Neuronal stem cell (in vitro differentiated cells): ENCODE measurements at regions not wholly inside any gene's neighbourhood (a gene's known extent, or its start where the extent isn't known, plus 50 kb on each side); places are given as distances from the start of the nearest gene placed in this dataset.

Source experiments
- DNase-seq: peaks from one replicate; pipeline ENCODE4 v3.0.0-alpha.2; 2013; ENCODE audit warnings: low spot score
- H2AFZ ChIP-seq: one replicate; pipeline ENCODE4 v1.6.1; 2013; ENCODE audit warnings: mild to moderate bottlenecking, low read length, inconsistent platforms
- H2AK5ac ChIP-seq: 2 replicates; pipeline ENCODE4 v1.6.1; 2013; ENCODE audit warnings: low read depth, mild to moderate bottlenecking, inconsistent platforms, low read length, moderate library complexity, mixed read lengths
- H2BK120ac ChIP-seq: 2 replicates; pipeline ENCODE4 v1.6.1; 2013; ENCODE audit warnings: low read depth, mild to moderate bottlenecking, inconsistent platforms, low read length, moderate library complexity, mixed read lengths
- H2BK12ac ChIP-seq: one replicate; pipeline ENCODE4 v1.6.1; 2013; ENCODE audit warnings: low read length, inconsistent platforms
- H2BK15ac ChIP-seq: 2 replicates; pipeline ENCODE4 v1.6.1; 2013; ENCODE audit warnings: mild to moderate bottlenecking, low read length, inconsistent platforms, mixed read lengths
- H2BK5ac ChIP-seq: one replicate; pipeline ENCODE4 v1.6.1; 2013; ENCODE audit warnings: inconsistent platforms, mild to moderate bottlenecking, low read length, moderate library complexity
- H3K14ac ChIP-seq: one replicate; pipeline ENCODE4 v1.6.1; 2013; ENCODE audit warnings: low read length, inconsistent platforms
- H3K18ac ChIP-seq: 2 replicates; pipeline ENCODE4 v1.6.1; 2013; ENCODE audit warnings: low read length, inconsistent platforms
- H3K23ac ChIP-seq: 2 replicates; pipeline ENCODE4 v1.6.1; 2013; ENCODE audit warnings: low read depth, mild to moderate bottlenecking, mixed read lengths, low read length, inconsistent platforms; ENCODE audit not compliant: poor library complexity
- H3K27ac ChIP-seq: replicated peaks from 3 replicates; pipeline ENCODE4 v1.5.1; 2013; ENCODE audit warnings: low read length, inconsistent platforms
- H3K27me3 ChIP-seq, 3 experiments: 2 replicates each; pipeline ENCODE4 v1.6.1; 2013; ENCODE audit warnings: low read length in 3 of 3, mild to moderate bottlenecking in 2 of 3, inconsistent platforms in 1 of 3, low read depth in 1 of 3, mixed read lengths in 1 of 3, moderate library complexity in 1 of 3; ENCODE audit not compliant: control insufficient read depth in 3 of 3, insufficient read depth in 3 of 3
- H3K36me3 ChIP-seq, 2 donors: replicated peaks in 1 of 2; 2 replicates each; pipeline ENCODE4 v1.6.1; 2013; ENCODE audit warnings: low read length in 2 of 2; ENCODE audit not compliant: control insufficient read depth in 2 of 2, insufficient read depth in 2 of 2
- H3K4ac ChIP-seq: 2 replicates; pipeline ENCODE4 v1.6.1; 2013; ENCODE audit warnings: inconsistent platforms, mild to moderate bottlenecking, low read length, moderate library complexity
- H3K4me1 ChIP-seq, 2 donors: 1 replicate in 1 of 2; 2 replicates in 1 of 2; pipeline ENCODE4 v1.6.1; 2013; ENCODE audit warnings: low read length in 2 of 2, low read depth in 1 of 2; ENCODE audit not compliant: control insufficient read depth in 2 of 2, insufficient read depth in 1 of 2
- H3K4me2 ChIP-seq: one replicate; pipeline ENCODE4 v1.6.1; 2013; ENCODE audit warnings: mild to moderate bottlenecking, low read length, inconsistent platforms; ENCODE audit not compliant: insufficient read depth, poor library complexity, severe bottlenecking
- H3K4me3 ChIP-seq, 2 donors: 2 replicates each; pipeline ENCODE4 v1.5.1; 2013; ENCODE audit warnings: low read length in 2 of 2, mild to moderate bottlenecking in 2 of 2, inconsistent platforms in 1 of 2, moderate library complexity in 1 of 2
- H3K79me1 ChIP-seq: one replicate; pipeline ENCODE4 v1.6.1; 2013; ENCODE audit warnings: low read depth, mild to moderate bottlenecking, inconsistent platforms, low read length, moderate library complexity
- H3K9ac ChIP-seq: one replicate; pipeline ENCODE4 v1.6.1; 2013; ENCODE audit warnings: mild to moderate bottlenecking, low read depth, low read length, inconsistent platforms; ENCODE audit not compliant: poor library complexity
- H3K9me3 ChIP-seq, 2 donors: replicated peaks in 1 of 2; 2 replicates each; pipeline versions ENCODE3 to v1.6.1; 2013; ENCODE audit warnings: low read length in 2 of 2, mild to moderate bottlenecking in 2 of 2, inconsistent platforms in 1 of 2, low read depth in 1 of 2, mixed read lengths in 1 of 2, moderate library complexity in 1 of 2; ENCODE audit not compliant: control insufficient read depth in 2 of 2, insufficient read depth in 1 of 2
- H4K8ac ChIP-seq: one replicate; pipeline ENCODE4 v1.6.1; 2013; ENCODE audit warnings: low read depth, mild to moderate bottlenecking, inconsistent platforms, low read length, moderate library complexity
- H4K91ac ChIP-seq: one replicate; pipeline ENCODE4 v1.6.1; 2013; ENCODE audit warnings: low read length, low read depth, mild to moderate bottlenecking, inconsistent platforms; ENCODE audit not compliant: poor library complexity
- WGBS, 2 donors: extraction: QIAGEN DNeasy Blood & Tissue Kit; methylation state at CpG; one replicate each; pipeline ENCODE4 v1.1.7; 2013; ENCODE audit warnings: missing lambda C conversion rate in 2 of 2, mixed read lengths in 1 of 2; ENCODE audit not compliant: insufficient read length in 2 of 2, insufficient replicate concordance in 1 of 2; ENCODE audit errors: extremely low coverage in 2 of 2; 5-methylcytosine and 5-hydroxymethylcytosine counted together

DNA sequence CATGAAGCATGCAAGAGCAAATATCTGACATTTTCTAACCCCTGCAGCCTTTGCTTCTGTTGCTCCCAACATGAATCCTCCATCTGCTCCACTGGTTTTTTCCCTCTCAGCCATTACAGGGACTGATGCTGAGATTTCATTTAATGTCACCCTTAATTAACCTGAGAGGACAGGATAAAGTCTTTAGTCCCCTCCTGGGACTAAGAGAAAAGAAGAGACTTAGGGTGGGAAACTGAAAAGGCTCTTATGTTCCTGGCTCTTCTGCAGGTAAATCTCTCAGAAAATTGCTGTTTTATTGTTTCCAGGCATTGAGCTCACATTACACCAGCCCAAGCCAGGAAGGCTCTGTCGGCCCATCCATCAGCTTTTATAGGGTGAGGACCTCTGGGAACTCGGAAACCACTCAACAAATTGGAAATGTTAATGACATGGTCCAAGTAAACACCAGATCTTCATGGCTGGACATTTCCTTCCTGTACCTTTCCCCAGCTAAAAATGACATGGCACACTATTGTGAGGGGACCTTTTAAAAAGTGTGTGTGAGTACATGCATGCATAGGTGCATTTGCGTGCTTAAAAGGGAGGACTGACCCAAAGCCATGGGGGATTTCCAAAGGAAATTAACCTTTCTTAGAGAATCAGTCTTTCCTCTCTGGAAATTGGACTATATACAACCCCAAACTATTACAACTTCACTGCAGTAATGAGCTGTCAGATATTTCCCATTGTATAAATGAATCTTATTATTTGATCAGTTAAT is 408.1 kb upstream of the TMTC1 start:
- H3K4me2 ChIP-seq, result no peak overlapping the region
- WGBS, 2 donors, result no CpG with 5 or more reads among the region's 3 CpGs
- H3K9ac ChIP-seq, result no peak overlapping the region
- H2AK5ac ChIP-seq, result no peak overlapping the region
- H3K4ac ChIP-seq, result no peak overlapping the region
- no peaks in the 10 kb centered on the region for H3K79me1 ChIP-seq
- H3K23ac ChIP-seq, result no peak overlapping the region
- no peak overlapping the region for H3K4me3 ChIP-seq
- H3K18ac ChIP-seq, result no peak overlapping the region
- H4K91ac ChIP-seq, result no peak overlapping the region
- no peaks in the 10 kb centered on the region for H3K9me3 ChIP-seq
- no peak overlapping the region for H3K14ac ChIP-seq
- H2BK5ac ChIP-seq, result no peak overlapping the region
- H2AFZ ChIP-seq, result no peak overlapping the region
- H2BK12ac ChIP-seq, result no peak overlapping the region
- H3K36me3 ChIP-seq, result no peaks in the 10 kb centered on the region
- no peak overlapping the region for H3K27ac ChIP-seq
- no peak for DNase-seq
- no peaks in the 10 kb centered on the region for H3K27me3 ChIP-seq
- H3K4me1 ChIP-seq, result no peaks in the 10 kb centered on the region
- no peak overlapping the region for H2BK15ac ChIP-seq
- H4K8ac ChIP-seq, result no peak overlapping the region
- no peak overlapping the region for H2BK120ac ChIP-seq

DNA sequence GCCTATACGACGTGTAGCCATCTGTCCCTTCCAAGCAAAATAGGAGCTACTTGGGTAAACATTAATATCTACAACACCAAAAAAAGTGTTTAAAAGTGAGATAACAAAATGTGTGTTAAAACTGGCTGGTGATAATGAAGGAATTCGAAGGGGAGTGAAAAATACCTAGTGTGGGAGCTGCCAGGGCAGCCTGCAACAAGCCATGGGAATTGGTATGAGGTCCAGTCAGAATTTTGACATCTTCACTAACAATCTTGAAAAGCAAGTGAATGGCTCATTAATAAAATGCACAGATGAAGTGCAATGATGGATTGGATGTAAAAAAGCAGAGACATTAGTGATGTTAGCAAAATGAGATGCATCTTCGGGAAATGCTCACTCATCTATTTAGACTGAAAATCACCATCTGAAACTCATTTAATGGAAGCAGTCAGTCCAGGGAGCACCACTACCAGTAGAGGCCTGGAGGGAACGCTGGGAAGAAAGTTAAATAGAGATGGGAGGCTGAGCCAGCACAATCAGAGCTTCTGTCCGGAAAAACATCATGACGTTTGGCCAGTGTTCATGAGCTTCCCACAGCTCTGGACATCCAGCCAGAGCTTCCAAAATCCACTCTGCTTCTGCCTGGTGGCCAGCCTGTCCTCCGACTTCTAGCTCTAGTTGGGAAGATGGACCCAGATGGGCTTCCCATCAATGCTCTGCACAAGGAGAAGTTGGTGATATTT is 405.0 kb upstream of the TMTC1 start:
- no CpG with 5 or more reads among the region's 8 CpGs for WGBS, 2 donors
- no peak overlapping the region for H3K18ac ChIP-seq
- H3K9me3 ChIP-seq, result no peaks in the 10 kb centered on the region
- no peak overlapping the region for H2AK5ac ChIP-seq
- no peak overlapping the region for H2BK5ac ChIP-seq
- no peak overlapping the region for H2BK15ac ChIP-seq
- no peak overlapping the region for H2BK120ac ChIP-seq
- H3K27me3 ChIP-seq, result no peaks in the 10 kb centered on the region
- no peak overlapping the region for H2AFZ ChIP-seq
- DNase-seq, result no peak
- no peaks in the 10 kb centered on the region for H3K79me1 ChIP-seq
- H3K4me1 ChIP-seq, result no peaks in the 10 kb centered on the region
- no peaks in the 10 kb centered on the region for H3K36me3 ChIP-seq
- H4K8ac ChIP-seq, result no peak overlapping the region
- no peak overlapping the region for H3K4ac ChIP-seq
- H3K4me3 ChIP-seq, result no peak overlapping the region
- no peak overlapping the region for H3K14ac ChIP-seq
- no peak overlapping the region for H2BK12ac ChIP-seq
- no peak overlapping the region for H3K9ac ChIP-seq
- H3K27ac ChIP-seq, result no peak overlapping the region
- H3K4me2 ChIP-seq, result no peak overlapping the region
- H3K23ac ChIP-seq, result no peak overlapping the region
- no peak overlapping the region for H4K91ac ChIP-seq

DNA sequence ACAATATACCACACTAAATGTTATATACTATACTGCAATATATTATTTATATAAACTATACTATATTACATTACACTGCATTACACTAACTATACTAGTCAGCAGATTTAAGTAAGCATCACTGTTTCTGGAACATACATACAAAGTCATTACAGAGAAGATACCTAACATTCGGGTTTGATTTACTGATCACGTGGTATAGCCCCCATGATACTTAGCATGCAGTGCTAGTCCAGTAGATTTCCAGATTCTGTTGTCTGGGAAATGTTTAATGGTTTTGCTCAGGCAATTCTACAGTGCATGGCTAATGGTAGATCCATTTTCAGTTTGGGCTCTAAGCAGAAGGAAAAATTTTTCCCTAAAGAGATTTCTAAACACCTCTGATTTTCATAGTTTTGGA is 403.7 kb upstream of the TMTC1 start:
- no peak overlapping the region for H2AFZ ChIP-seq
- no CpG with 5 or more reads among the region's 2 CpGs for WGBS, 2 donors

DNA sequence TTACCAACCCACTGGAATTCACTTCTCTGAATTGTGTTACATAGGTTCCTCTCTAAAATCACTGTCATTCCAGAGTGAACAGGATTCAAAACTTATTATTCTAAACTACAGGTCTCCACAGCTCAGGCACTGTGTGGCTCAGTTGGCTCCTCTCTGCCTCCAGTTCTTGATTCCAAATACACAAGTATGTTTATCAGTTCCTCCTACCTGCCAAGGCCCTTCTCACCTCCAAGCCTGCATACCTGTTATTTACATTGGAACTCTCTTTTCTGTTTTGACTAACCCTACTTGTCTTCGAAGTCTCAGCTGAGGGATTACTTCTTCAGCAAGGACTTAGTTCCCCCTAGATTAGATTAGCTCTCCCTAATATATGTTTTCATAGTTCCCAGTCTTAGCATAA is 397.6 kb upstream of the TMTC1 start:
- no peak overlapping the region for H2BK5ac ChIP-seq
- no peak for DNase-seq
- H2AFZ ChIP-seq, result no peak overlapping the region
- no peak overlapping the region for H3K18ac ChIP-seq
- no peak overlapping the region for H3K4me3 ChIP-seq
- no peaks in the 10 kb centered on the region for H3K36me3 ChIP-seq
- H3K14ac ChIP-seq, result no peak overlapping the region
- no peaks in the 10 kb centered on the region for H3K4me1 ChIP-seq
- no peak overlapping the region for H3K4ac ChIP-seq
- H3K4me2 ChIP-seq, result no peak overlapping the region
- no CpG with 5 or more reads among the region's 1 CpG for WGBS, 2 donors
- H4K8ac ChIP-seq, result no peak overlapping the region
- H3K9ac ChIP-seq, result no peak overlapping the region
- H2BK15ac ChIP-seq, result no peak overlapping the region
- H2BK120ac ChIP-seq, result no peak overlapping the region
- H3K9me3 ChIP-seq, result no peaks in the 10 kb centered on the region
- no peak overlapping the region for H3K23ac ChIP-seq
- no peak overlapping the region for H2BK12ac ChIP-seq
- H2AK5ac ChIP-seq, result no peak overlapping the region
- H4K91ac ChIP-seq, result no peak overlapping the region
- no peak overlapping the region for H3K27ac ChIP-seq
- H3K79me1 ChIP-seq, result no peaks in the 10 kb centered on the region
- no peaks in the 10 kb centered on the region for H3K27me3 ChIP-seq

More for the DNA sequence above, 403.7 kb upstream of the TMTC1 start:
- Histone ChIP-seq H4K91ac (no peak overlapping the region), H3K4me3 (no peak overlapping the region), H3K4me1 (no peaks in the 10 kb centered on the region), H3K79me1 (no peaks in the 10 kb centered on the region), H3K14ac (no peak overlapping the region), H3K4ac (no peak overlapping the region), H3K9me3 (no peaks in the 10 kb centered on the region), H3K9ac (no peak overlapping the region), H3K23ac (no peak overlapping the region), H3K27me3 (no peaks in the 10 kb centered on the region), H4K8ac (no peak overlapping the region), H3K4me2 (no peak overlapping the region), H2BK15ac (no peak overlapping the region), H3K18ac (no peak overlapping the region), H2AK5ac (no peak overlapping the region), H2BK12ac (no peak overlapping the region), H2BK5ac (no peak overlapping the region), H2BK120ac (no peak overlapping the region), H3K36me3 (no peaks in the 10 kb centered on the region), H3K27ac (no peak overlapping the region)
- no peak for DNase-seq
